ENCODE measurements at regions not wholly inside any gene's neighbourhood (a gene's known extent, or its start where the extent isn't known, plus 50 kb on each side); places are given as distances from the start of the nearest gene placed in this dataset.
"Not testable (repeated sequence)": the region's sequence is repeated elsewhere in the genome, so short reads cannot be mapped to it uniquely, and the experiment has no call there.

GRCh38 chr3:145027186-145027585 lies 1055.6 kb downstream of the DIPK2A start:
- not testable (repeated sequence) for DNase-seq (ENCODE audit: low spot score)

GRCh38 chr3:145032791-145033190 lies 1061.2 kb downstream of the DIPK2A start:
- DNase-seq (ENCODE audit: low spot score), result no peak

- DNase-seq (ENCODE audit: low spot score), result no peak
Measured at GRCh38 chr3:145035682-145036081, 1064.1 kb downstream of the DIPK2A start.

GRCh38 chr3:145054055-145054454 lies 1082.4 kb downstream of the DIPK2A start:
- DNase-seq (ENCODE audit: low spot score), result not testable (repeated sequence)

GRCh38 chr3:145055375-145056076 lies 1083.9 kb downstream of the DIPK2A start:
- DNase-seq (ENCODE audit: low spot score), result no peak

GRCh38 chr3:145058483-145058882 lies 1086.9 kb downstream of the DIPK2A start:
- DNase-seq (ENCODE audit: low spot score), result no peak

- no peak for DNase-seq (ENCODE audit: low spot score)
Measured at GRCh38 chr3:145063616-145064015, 1092.0 kb downstream of the DIPK2A start.

GRCh38 chr3:145070795-145071194 lies 1090.2 kb downstream of the PLOD2 start:
- no peak for DNase-seq (ENCODE audit: low spot score)

- no peak for DNase-seq (ENCODE audit: low spot score)
Measured at GRCh38 chr3:145079436-145079835, 1081.5 kb downstream of the PLOD2 start.

GRCh38 chr3:145087038-145087437 lies 1073.9 kb downstream of the PLOD2 start:
- no peak for DNase-seq (ENCODE audit: low spot score)

GRCh38 chr3:145088917-145089316 lies 1072.1 kb downstream of the PLOD2 start:
- DNase-seq (ENCODE audit: low spot score), result no peak

GRCh38 chr3:145089337-145089736 lies 1071.6 kb downstream of the PLOD2 start:
- DNase-seq (ENCODE audit: low spot score), result no peak

- DNase-seq (ENCODE audit: low spot score), result peak; percentile 5
Measured at GRCh38 chr3:145094355-145094941, 1066.5 kb downstream of the PLOD2 start.

- DNase-seq (ENCODE audit: low spot score), result not testable (repeated sequence)
Measured at GRCh38 chr3:145111141-145111540, 1049.8 kb downstream of the PLOD2 start.

- DNase-seq (ENCODE audit: low spot score), result no peak
Measured at GRCh38 chr3:145116769-145117168, 1044.2 kb downstream of the PLOD2 start.

GRCh38 chr3:145118303-145118702 lies 1042.7 kb downstream of the PLOD2 start:
- DNase-seq (ENCODE audit: low spot score), result no peak

GRCh38 chr3:145124900-145125678 lies 1035.9 kb downstream of the PLOD2 start:
- no peak for DNase-seq (ENCODE audit: low spot score)

- DNase-seq (ENCODE audit: low spot score), result no peak
Measured at GRCh38 chr3:145133281-145133680, 1027.7 kb downstream of the PLOD2 start.

GRCh38 chr3:145134738-145135137 lies 1026.2 kb downstream of the PLOD2 start:
- DNase-seq (ENCODE audit: low spot score), result no peak

GRCh38 chr3:145144361-145144760 lies 1016.6 kb downstream of the PLOD2 start:
- DNase-seq (ENCODE audit: low spot score), result no peak

- no peak for DNase-seq (ENCODE audit: low spot score)
Measured at GRCh38 chr3:145145461-145145860, 1015.5 kb downstream of the PLOD2 start.

GRCh38 chr3:145159640-145160039 lies 1001.3 kb downstream of the PLOD2 start:
- no peak for DNase-seq (ENCODE audit: low spot score)

- no peak for DNase-seq (ENCODE audit: low spot score)
Measured at GRCh38 chr3:145170121-145170520, 990.9 kb downstream of the PLOD2 start.
